ENCODE measurements at regions not wholly inside any gene's neighbourhood (a gene's known extent, or its start where the extent isn't known, plus 50 kb on each side); places are given as distances from the start of the nearest gene placed in this dataset.

DNA sequence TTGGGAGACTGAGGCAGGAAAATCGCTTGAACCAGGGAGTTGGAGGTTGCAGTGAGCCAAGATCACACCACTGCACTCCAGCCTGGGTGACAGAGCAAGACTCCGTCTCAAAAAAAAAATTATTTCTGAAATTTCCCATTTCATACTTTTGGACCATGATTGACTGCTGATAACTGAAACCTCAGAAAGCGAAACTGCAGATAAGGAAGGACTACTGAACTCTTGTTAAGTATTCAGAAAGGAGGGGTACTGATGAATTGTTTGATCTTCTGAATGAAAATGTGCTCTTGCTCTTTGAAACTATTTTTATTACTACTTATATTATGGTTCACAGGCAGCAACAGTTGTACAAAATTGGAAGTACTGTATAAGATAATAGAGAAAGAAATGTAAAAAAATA, 69.0 kb downstream of the HDGFL1 start:
- intact Hi-C loops (cut with micrococcal nuclease) = no loop called here
- no peak for DNase-seq (ENCODE audit: unreplicated experiment)
- TF ChIP-seq, protein P1, sequence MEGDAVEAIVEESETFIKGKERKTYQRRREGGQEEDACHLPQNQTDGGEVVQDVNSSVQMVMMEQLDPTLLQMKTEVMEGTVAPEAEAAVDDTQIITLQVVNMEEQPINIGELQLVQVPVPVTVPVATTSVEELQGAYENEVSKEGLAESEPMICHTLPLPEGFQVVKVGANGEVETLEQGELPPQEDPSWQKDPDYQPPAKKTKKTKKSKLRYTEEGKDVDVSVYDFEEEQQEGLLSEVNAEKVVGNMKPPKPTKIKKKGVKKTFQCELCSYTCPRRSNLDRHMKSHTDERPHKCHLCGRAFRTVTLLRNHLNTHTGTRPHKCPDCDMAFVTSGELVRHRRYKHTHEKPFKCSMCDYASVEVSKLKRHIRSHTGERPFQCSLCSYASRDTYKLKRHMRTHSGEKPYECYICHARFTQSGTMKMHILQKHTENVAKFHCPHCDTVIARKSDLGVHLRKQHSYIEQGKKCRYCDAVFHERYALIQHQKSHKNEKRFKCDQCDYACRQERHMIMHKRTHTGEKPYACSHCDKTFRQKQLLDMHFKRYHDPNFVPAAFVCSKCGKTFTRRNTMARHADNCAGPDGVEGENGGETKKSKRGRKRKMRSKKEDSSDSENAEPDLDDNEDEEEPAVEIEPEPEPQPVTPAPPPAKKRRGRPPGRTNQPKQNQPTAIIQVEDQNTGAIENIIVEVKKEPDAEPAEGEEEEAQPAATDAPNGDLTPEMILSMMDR (IDR thresholded peaks at IDR 0.05; ENCODE audit: unreplicated experiment) = no peak
- Mint-ChIP-seq H3K9me3 (ENCODE audit: unreplicated experiment) (no peaks in the 10 kb centered on the region), H3K27me3 (ENCODE audit: insufficient read depth, unreplicated experiment) (no peaks in the 10 kb centered on the region), H3K4me1 (ENCODE audit: insufficient read depth, unreplicated experiment) (no peaks in the 10 kb centered on the region), H3K4me3 (ENCODE audit: unreplicated experiment) (no peak overlapping the region), H3K27ac (ENCODE audit: low read depth, unreplicated experiment) (no peak overlapping the region), H3K36me3 (ENCODE audit: insufficient read depth, unreplicated experiment) (no peaks in the 10 kb centered on the region)
- CTCF ChIA-PET = no interaction called here
- POLR2A ChIA-PET = no interaction called here
- no TSS peak for BruUV-seq (replicated peaks)

DNA sequence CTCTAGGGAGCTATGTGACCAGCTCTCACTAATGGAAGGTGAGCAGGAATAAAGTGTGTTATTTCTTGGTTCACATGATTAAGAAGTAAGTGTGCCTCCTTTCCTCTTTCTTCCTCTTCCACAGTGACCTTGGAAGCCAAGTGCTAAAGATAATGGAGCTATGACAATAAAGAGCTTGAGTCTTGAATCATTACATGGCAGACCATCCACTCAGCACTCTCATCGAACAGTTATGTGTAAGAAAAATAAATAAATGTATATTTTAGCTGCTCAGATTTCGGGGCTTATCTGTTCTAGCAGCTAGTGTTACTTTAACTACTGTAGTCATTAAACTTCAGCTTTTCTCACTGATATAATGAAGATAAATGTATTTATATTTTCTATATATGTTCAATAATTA, 72.9 kb downstream of the HDGFL1 start:
- intact Hi-C loops (cut with micrococcal nuclease) = no loop called here
- ChIA-PET CTCF (no interaction called here), POLR2A (no interaction called here)
- Mint-ChIP-seq H3K4me1 (ENCODE audit: insufficient read depth, unreplicated experiment) (no peaks in the 10 kb centered on the region), H3K36me3 (ENCODE audit: insufficient read depth, unreplicated experiment) (no peaks in the 10 kb centered on the region), H3K4me3 (ENCODE audit: unreplicated experiment) (no peak overlapping the region), H3K9me3 (ENCODE audit: unreplicated experiment) (no peaks in the 10 kb centered on the region), H3K27me3 (ENCODE audit: insufficient read depth, unreplicated experiment) (no peaks in the 10 kb centered on the region), H3K27ac (ENCODE audit: low read depth, unreplicated experiment) (no peak overlapping the region)
- no peak for DNase-seq (ENCODE audit: unreplicated experiment)
- TF ChIP-seq, protein P1 (IDR thresholded peaks at IDR 0.05; ENCODE audit: unreplicated experiment) = no peak
- no TSS peak for BruUV-seq (replicated peaks)

DNA sequence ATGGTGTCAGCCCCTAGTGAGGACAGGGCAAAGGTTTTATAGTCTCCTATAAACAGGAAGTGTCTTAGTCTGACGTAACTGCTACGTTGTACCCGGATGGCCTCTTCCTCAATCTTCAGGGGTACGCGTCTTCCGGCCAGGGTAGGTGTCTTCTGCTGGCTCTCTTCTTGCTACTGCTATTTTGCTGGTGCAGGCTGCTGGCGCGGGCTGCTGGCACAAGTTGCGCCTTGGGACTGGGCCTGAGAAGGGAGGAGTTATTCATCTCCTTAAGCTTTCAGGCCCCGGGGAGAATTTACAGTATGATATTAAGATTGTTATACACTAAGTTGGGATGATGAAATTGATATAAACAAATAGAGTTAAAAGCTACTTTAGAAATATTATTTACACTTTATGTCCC, 74.4 kb downstream of the HDGFL1 start:
- Mint-ChIP-seq H3K4me3 (ENCODE audit: unreplicated experiment) (no peak overlapping the region), H3K9me3 (ENCODE audit: unreplicated experiment) (no peaks in the 10 kb centered on the region), H3K27ac (ENCODE audit: low read depth, unreplicated experiment) (no peak overlapping the region), H3K27me3 (ENCODE audit: insufficient read depth, unreplicated experiment) (no peaks in the 10 kb centered on the region), H3K4me1 (ENCODE audit: insufficient read depth, unreplicated experiment) (no peaks in the 10 kb centered on the region), H3K36me3 (ENCODE audit: insufficient read depth, unreplicated experiment) (no peaks in the 10 kb centered on the region)
- BruUV-seq (replicated peaks) = no TSS peak
- POLR2A ChIA-PET = interaction anchor here (0.6 kb wide), 1 partner anchor 90 kb away, joined by 3 read pairs; no protein-coding TSS in a partner anchor
- TF ChIP-seq, protein P1 (IDR thresholded peaks at IDR 0.05; ENCODE audit: unreplicated experiment) = no peak
- CTCF ChIA-PET = no interaction called here
- intact Hi-C loops (cut with micrococcal nuclease) = no loop called here
- DNase-seq (ENCODE audit: unreplicated experiment) = no peak

DNA sequence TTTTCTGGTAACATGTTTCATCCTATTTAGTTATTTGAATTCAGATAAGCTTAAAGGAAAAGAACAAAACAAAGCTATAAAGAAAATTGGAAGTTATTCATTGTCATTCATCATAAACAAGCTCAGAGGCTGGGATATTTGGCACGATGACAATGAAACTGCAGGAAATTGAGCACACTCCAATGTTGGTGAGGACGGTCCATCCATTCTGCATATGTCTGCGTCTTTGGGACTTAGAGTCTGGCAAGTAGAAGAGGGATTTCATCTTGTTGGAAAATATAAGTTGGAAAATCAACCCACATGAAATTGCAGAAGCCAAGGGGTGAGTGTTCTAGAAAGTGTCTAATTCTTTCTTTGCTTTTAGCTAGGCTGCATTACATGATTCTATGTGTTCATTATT, 78.4 kb downstream of the HDGFL1 start:
- POLR2A ChIA-PET = no interaction called here
- Mint-ChIP-seq H3K36me3 (ENCODE audit: insufficient read depth, unreplicated experiment) (no peaks in the 10 kb centered on the region), H3K27ac (ENCODE audit: low read depth, unreplicated experiment) (no peak overlapping the region), H3K27me3 (ENCODE audit: insufficient read depth, unreplicated experiment) (no peaks in the 10 kb centered on the region), H3K4me3 (ENCODE audit: unreplicated experiment) (no peak overlapping the region), H3K4me1 (ENCODE audit: insufficient read depth, unreplicated experiment) (no peaks in the 10 kb centered on the region), H3K9me3 (ENCODE audit: unreplicated experiment) (no peaks in the 10 kb centered on the region)
- CTCF ChIA-PET = interaction anchor here (0.9 to 1.8 kb wide), 2 partner anchors 13 to 49 kb away, joined by 3 to 4 read pairs; no protein-coding TSS in a partner anchor
- intact Hi-C loops (cut with micrococcal nuclease) = no loop called here
- BruUV-seq (replicated peaks) = no TSS peak
- TF ChIP-seq, protein P1 (IDR thresholded peaks at IDR 0.05; ENCODE audit: unreplicated experiment) = no peak
- DNase-seq (ENCODE audit: unreplicated experiment) = no peak
